Thyroid gland (tissue), 4 donors: ENCODE measurements at regions not wholly inside any gene's neighbourhood (a gene's known extent, or its start where the extent isn't known, plus 50 kb on each side); places are given as distances from the start of the nearest gene placed in this dataset.
"Not testable (repeated sequence)": the region's sequence is repeated elsewhere in the genome, so short reads cannot be mapped to it uniquely, and the experiment has no call there.

ENCODE experiments used
- DNase-seq, 2 donors: peaks; one replicate each; pipeline ENCODE4 v3.0.0-alpha.2; 2019
- H3K27ac ChIP-seq, 3 donors: fragments of 200-600 bp; sonication (generic); 1 replicate in 2 of 3; 2 replicates in 1 of 3; pipeline ENCODE4 v1.5.1; 2016 to 2019; ENCODE audit warnings: mild to moderate bottlenecking in 1 of 3, moderate library complexity in 1 of 3
- H3K27me3 ChIP-seq: fragments of 200-600 bp; sonication (generic); one replicate; pipeline ENCODE4 v1.5.1; 2019
- H3K36me3 ChIP-seq, 2 donors: fragments of 200-600 bp; sonication (generic); one replicate each; pipeline ENCODE4 v1.5.1; 2016 to 2019
- H3K4me1 ChIP-seq, 2 donors: fragments of 200-600 bp; sonication (generic); one replicate each; pipeline ENCODE4 v1.5.1; 2017 to 2019
- H3K4me3 ChIP-seq, 3 donors: fragments of 200-600 bp; sonication (generic); replicated peaks in 1 of 3; 1 replicate in 2 of 3; 2 replicates in 1 of 3; pipeline ENCODE4 v1.5.1; 2016; ENCODE audit warnings: mild to moderate bottlenecking in 1 of 3
- H3K9me3 ChIP-seq: fragments of 200-600 bp; sonication (generic); one replicate; pipeline ENCODE4 v1.5.1; 2017
- CTCF ChIP-seq, 6 experiments: fragments of 200-600 bp in 3 of 6; fragments of 450-650 bp in 3 of 6; sonication (generic) in 3 of 6; IDR thresholded peaks; one replicate each; pipeline ENCODE4 v1.5.1; 2016 to 2019; ENCODE audit warnings: antibody characterized with exemption in 6 of 6, mild to moderate bottlenecking in 2 of 6, inconsistent platforms in 1 of 6, moderate library complexity in 1 of 6
- POLR2A ChIP-seq, 2 donors: fragments of 450-650 bp; IDR thresholded peaks; one replicate each; pipeline ENCODE4 v1.6.1; 2017; ENCODE audit warnings: antibody characterized with exemption in 2 of 2, mild to moderate bottlenecking in 2 of 2, moderate library complexity in 1 of 2
- WGBS, 2 donors: methylation state at CpG; one replicate each; pipeline ENCODE4 v1.1.5; 2017; 5-methylcytosine and 5-hydroxymethylcytosine counted together
- intact Hi-C: fragments of 100-400 bp; cut with DNase I; formaldehyde crosslinking; loops from one replicate; pipeline ENCODE4 v1.15.1; 2023

GRCh38 chr4:32917586-32917985, 2197.4 kb downstream of the PCDH7 start:
- TF ChIP-seq CTCF (IDR thresholded peaks at IDR 0.05) (no peak), POLR2A (IDR thresholded peaks at IDR 0.05) (no peak)
- no peak for DNase-seq
- no peak overlapping the region for H3K27ac ChIP-seq
- no peaks in the 10 kb centered on the region for H3K4me1 ChIP-seq
- no peaks in the 10 kb centered on the region for H3K9me3 ChIP-seq
- intact Hi-C loops = no loop called here
- no peaks in the 10 kb centered on the region for H3K36me3 ChIP-seq
- H3K27me3 ChIP-seq = no peaks in the 10 kb centered on the region
- H3K4me3 ChIP-seq = no peak overlapping the region

GRCh38 chr4:32929796-32930699, 2209.9 kb downstream of the PCDH7 start:
- TF ChIP-seq CTCF (IDR thresholded peaks at IDR 0.05) = no peak
- TF ChIP-seq POLR2A (IDR thresholded peaks at IDR 0.05) = no peak
- Histone ChIP-seq H3K9me3 (no peaks in the 10 kb centered on the region), H3K36me3 (no peaks in the 10 kb centered on the region), H3K27me3 (no peaks in the 10 kb centered on the region), H3K4me3 (no peak overlapping the region), H3K4me1 (no peaks in the 10 kb centered on the region), H3K27ac (no peak overlapping the region)
- intact Hi-C loops = no loop called here
- DNase-seq = no peak
- WGBS, 2 donors = 70 to 76% methylated on average over 4 of the region's 4 CpGs

- no peaks in the 10 kb centered on the region for H3K27me3 ChIP-seq
- no peaks in the 10 kb centered on the region for H3K4me1 ChIP-seq
- no peaks in the 10 kb centered on the region for H3K9me3 ChIP-seq
- H3K27ac ChIP-seq = no peak overlapping the region
- TF ChIP-seq CTCF (IDR thresholded peaks at IDR 0.05) = no peak
- no peak for TF ChIP-seq POLR2A (IDR thresholded peaks at IDR 0.05)
- H3K36me3 ChIP-seq = no peaks in the 10 kb centered on the region
- intact Hi-C loops = no loop called here
- no peak overlapping the region for H3K4me3 ChIP-seq
- WGBS, 2 donors = 47 to 48% methylated on average over 1 of the region's 1 CpG
- no peak for DNase-seq
Observed at GRCh38 chr4:32930700-32931099, 2210.5 kb downstream of the PCDH7 start.

GRCh38 chr4:32931475-32931874, 2211.3 kb downstream of the PCDH7 start:
- TF ChIP-seq POLR2A (IDR thresholded peaks at IDR 0.05) (no peak), CTCF (IDR thresholded peaks at IDR 0.05) (no peak)
- Histone ChIP-seq H3K36me3 (no peaks in the 10 kb centered on the region), H3K27me3 (no peaks in the 10 kb centered on the region), H3K4me3 (no peak overlapping the region), H3K27ac (no peak overlapping the region), H3K4me1 (no peaks in the 10 kb centered on the region), H3K9me3 (no peaks in the 10 kb centered on the region)
- DNase-seq = no peak
- WGBS, 2 donors = 37 to 56% methylated on average over 3 of the region's 3 CpGs
- intact Hi-C loops = no loop called here

- no peaks in the 10 kb centered on the region for H3K27me3 ChIP-seq
- TF ChIP-seq POLR2A (IDR thresholded peaks at IDR 0.05) = no peak
- no peak for TF ChIP-seq CTCF (IDR thresholded peaks at IDR 0.05)
- no peaks in the 10 kb centered on the region for H3K36me3 ChIP-seq
- H3K9me3 ChIP-seq = no peaks in the 10 kb centered on the region
- intact Hi-C loops = no loop called here
- no peak for DNase-seq
- no peak overlapping the region for H3K4me3 ChIP-seq
- H3K4me1 ChIP-seq = no peaks in the 10 kb centered on the region
- H3K27ac ChIP-seq = no peak overlapping the region
Observed at GRCh38 chr4:32932156-32932555, 2212.0 kb downstream of the PCDH7 start.

GRCh38 chr4:32939222-32939621, 2219.1 kb downstream of the PCDH7 start:
- H3K27ac ChIP-seq, H3K9me3 ChIP-seq, H3K36me3 ChIP-seq, H3K27me3 ChIP-seq, DNase-seq, intact Hi-C loops, H3K4me3 ChIP-seq, H3K4me1 ChIP-seq: not testable (repeated sequence)
